ENCODE measurements at regions not wholly inside any gene's neighbourhood (a gene's known extent, or its start where the extent isn't known, plus 50 kb on each side); places are given as distances from the start of the nearest gene placed in this dataset.
A peak's percentile ranks its signal among the peaks of the same experiment; 100 is the strongest.
"Not testable (repeated sequence)": the region's sequence is repeated elsewhere in the genome, so short reads cannot be mapped to it uniquely, and the experiment has no call there.

GRCh38 chr1:60797351-60797750, 285.0 kb upstream of the NFIA start:
- intact Hi-C loops (cut with DNase I; ENCODE audit: low total_unique reads) = no loop called here
- no peak overlapping the region for H3K27ac ChIP-seq
- DNase-seq (ENCODE audit: low spot score in 2 of 2) = no peak
- no peak overlapping the region for H3K4me3 ChIP-seq
- no peaks in the 10 kb centered on the region for H3K9me3 ChIP-seq
- H3K27me3 ChIP-seq = no peaks in the 10 kb centered on the region
- no peak for TF ChIP-seq POLR2A (IDR thresholded peaks at IDR 0.05)
- TF ChIP-seq CTCF (IDR thresholded peaks at IDR 0.05) = no peak
- no peak for TF ChIP-seq POLR2AphosphoS5 (IDR thresholded peaks at IDR 0.05)
- H3K4me1 ChIP-seq = no peaks in the 10 kb centered on the region
- no peaks in the 10 kb centered on the region for H3K36me3 ChIP-seq

GRCh38 chr1:60791226-60791625, 291.1 kb upstream of the NFIA start:
- no peak for DNase-seq (ENCODE audit: low spot score in 2 of 2)
- no peaks in the 10 kb centered on the region for H3K36me3 ChIP-seq
- no peak for TF ChIP-seq POLR2A (IDR thresholded peaks at IDR 0.05)
- H3K27me3 ChIP-seq = no peaks in the 10 kb centered on the region
- no peaks in the 10 kb centered on the region for H3K9me3 ChIP-seq
- H3K4me1 ChIP-seq = no peaks in the 10 kb centered on the region
- no peak overlapping the region for H3K27ac ChIP-seq
- intact Hi-C loops (cut with DNase I; ENCODE audit: low total_unique reads) = no loop called here
- H3K4me3 ChIP-seq = no peak overlapping the region

- H3K4me3 ChIP-seq; H3K4me1 ChIP-seq; intact Hi-C loops (cut with DNase I; ENCODE audit: low total_unique reads); H3K36me3 ChIP-seq; H3K9me3 ChIP-seq; H3K27me3 ChIP-seq; H3K27ac ChIP-seq; DNase-seq (ENCODE audit: low spot score in 2 of 2): not testable (repeated sequence)
Observed at GRCh38 chr1:60773099-60773498, 309.3 kb upstream of the NFIA start.

GRCh38 chr1:60769082-60769481, 313.3 kb upstream of the NFIA start:
- intact Hi-C loops (cut with DNase I; ENCODE audit: low total_unique reads) = no loop called here
- no peak for DNase-seq (ENCODE audit: low spot score in 2 of 2)

GRCh38 chr1:60765204-60765603, 317.2 kb upstream of the NFIA start:
- H3K4me3 ChIP-seq = no peak overlapping the region
- H3K36me3 ChIP-seq = no peaks in the 10 kb centered on the region
- no peaks in the 10 kb centered on the region for H3K9me3 ChIP-seq
- intact Hi-C loops (cut with DNase I; ENCODE audit: low total_unique reads) = no loop called here
- TF ChIP-seq CTCF (IDR thresholded peaks at IDR 0.05) (peak in 2 of 3 donors; percentile 27 to 36), POLR2AphosphoS5 (IDR thresholded peaks at IDR 0.05) (no peak), POLR2A (IDR thresholded peaks at IDR 0.05) (no peak)
- H3K4me1 ChIP-seq = no peaks in the 10 kb centered on the region
- no peak overlapping the region for H3K27ac ChIP-seq
- DNase-seq (ENCODE audit: low spot score in 2 of 2) = no peak
- no peaks in the 10 kb centered on the region for H3K27me3 ChIP-seq

More at GRCh38 chr1:60769082-60769481, 313.3 kb upstream of the NFIA start:
- H3K27ac ChIP-seq = no peak overlapping the region
- H3K36me3 ChIP-seq = no peaks in the 10 kb centered on the region
- H3K4me1 ChIP-seq = no peaks in the 10 kb centered on the region
- H3K27me3 ChIP-seq = no peaks in the 10 kb centered on the region
- no peak overlapping the region for H3K4me3 ChIP-seq
- TF ChIP-seq POLR2A (IDR thresholded peaks at IDR 0.05) = no peak
- TF ChIP-seq POLR2AphosphoS5 (IDR thresholded peaks at IDR 0.05) = no peak
- TF ChIP-seq CTCF (IDR thresholded peaks at IDR 0.05) = no peak
- H3K9me3 ChIP-seq = peaks cover 0 to 3% of the 10 kb centered on the region in 2 donors

GRCh38 chr1:60764489-60764888, 317.9 kb upstream of the NFIA start:
- no peaks in the 10 kb centered on the region for H3K27me3 ChIP-seq
- no peak overlapping the region for H3K27ac ChIP-seq
- H3K4me1 ChIP-seq = no peaks in the 10 kb centered on the region
- H3K4me3 ChIP-seq = no peak overlapping the region
- intact Hi-C loops (cut with DNase I; ENCODE audit: low total_unique reads) = no loop called here
- no peak for DNase-seq (ENCODE audit: low spot score in 2 of 2)
- TF ChIP-seq POLR2AphosphoS5 (IDR thresholded peaks at IDR 0.05) (no peak), POLR2A (IDR thresholded peaks at IDR 0.05) (no peak), CTCF (IDR thresholded peaks at IDR 0.05) (no peak)
- H3K36me3 ChIP-seq = no peaks in the 10 kb centered on the region
- no peaks in the 10 kb centered on the region for H3K9me3 ChIP-seq

All from breast epithelium (tissue), 4 donors.